GM10248 (cell line): ENCODE measurements at regions not wholly inside any gene's neighbourhood (a gene's known extent, or its start where the extent isn't known, plus 50 kb on each side); places are given as distances from the start of the nearest gene placed in this dataset.

ENCODE experiments used
- CTCF ChIA-PET: fragments of 300-600 bp; sonication (Branson Sonifier 250); formaldehyde crosslinking; extraction: SDS; loops from one replicate; lab custom pipeline; 2021; ENCODE audit warnings: antibody characterized with exemption; lab: Yijun Ruan, JAX
- POLR2A ChIA-PET: fragments of 350-650 bp; sonication (Branson Sonifier 250); formaldehyde crosslinking; extraction: SDS; loops from one replicate; lab custom pipeline; 2020; ENCODE audit warnings: antibody characterized with exemption; lab: Yijun Ruan, JAX
- DNase-seq: peaks from one replicate; pipeline ENCODE4 v3.0.0; 2012; ENCODE audit errors: extremely low spot score
- TF ChIP-seq, protein P1 (sequence below): IDR thresholded peaks from 2 replicates; pipeline ENCODE4 v1.5.1; 2012; ENCODE audit warnings: mild to moderate bottlenecking, low read depth; ENCODE audit errors: extremely low read depth, missing control alignments, control extremely low read depth

DNA sequence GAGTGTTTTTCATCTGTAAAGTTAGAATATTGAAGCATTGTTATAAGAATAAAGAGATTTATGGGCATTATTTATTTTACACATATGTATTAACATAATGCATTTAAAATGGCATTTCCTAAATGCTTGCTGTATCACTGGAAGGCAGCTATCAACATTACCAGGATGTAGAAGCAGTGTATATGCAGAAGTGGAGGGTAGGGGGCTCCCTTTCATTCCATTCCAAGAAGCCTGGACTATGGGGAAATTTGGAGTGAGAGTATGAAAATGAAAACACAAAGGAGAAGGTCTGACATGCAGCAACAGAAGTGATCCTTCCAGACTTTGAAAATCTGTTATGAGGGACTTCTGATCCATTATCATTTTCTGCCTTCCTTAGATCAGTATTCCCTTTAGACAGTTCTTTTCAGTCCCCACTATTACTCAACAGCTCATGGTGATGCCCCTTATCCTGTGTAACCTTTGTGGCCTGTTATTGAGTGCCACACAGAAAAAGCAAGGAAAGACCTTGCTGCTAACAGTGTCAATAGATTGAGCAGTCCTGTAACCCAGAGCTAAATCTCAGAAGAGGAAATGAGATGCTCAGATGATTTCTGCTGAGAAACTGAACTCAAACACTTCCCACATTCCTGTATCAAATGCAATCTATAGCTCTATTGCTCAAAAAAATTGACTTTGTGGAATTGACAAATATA lies 216.6 kb downstream of the HNMT start:
- DNase-seq = no peak
- ChIA-PET POLR2A (no interaction called here), CTCF (interaction anchor here (1.0 to 1.2 kb wide), 2 partner anchors 11 to 14 kb away, joined by 3 read pairs; no protein-coding TSS in a partner anchor)
- TF ChIP-seq, protein P1, sequence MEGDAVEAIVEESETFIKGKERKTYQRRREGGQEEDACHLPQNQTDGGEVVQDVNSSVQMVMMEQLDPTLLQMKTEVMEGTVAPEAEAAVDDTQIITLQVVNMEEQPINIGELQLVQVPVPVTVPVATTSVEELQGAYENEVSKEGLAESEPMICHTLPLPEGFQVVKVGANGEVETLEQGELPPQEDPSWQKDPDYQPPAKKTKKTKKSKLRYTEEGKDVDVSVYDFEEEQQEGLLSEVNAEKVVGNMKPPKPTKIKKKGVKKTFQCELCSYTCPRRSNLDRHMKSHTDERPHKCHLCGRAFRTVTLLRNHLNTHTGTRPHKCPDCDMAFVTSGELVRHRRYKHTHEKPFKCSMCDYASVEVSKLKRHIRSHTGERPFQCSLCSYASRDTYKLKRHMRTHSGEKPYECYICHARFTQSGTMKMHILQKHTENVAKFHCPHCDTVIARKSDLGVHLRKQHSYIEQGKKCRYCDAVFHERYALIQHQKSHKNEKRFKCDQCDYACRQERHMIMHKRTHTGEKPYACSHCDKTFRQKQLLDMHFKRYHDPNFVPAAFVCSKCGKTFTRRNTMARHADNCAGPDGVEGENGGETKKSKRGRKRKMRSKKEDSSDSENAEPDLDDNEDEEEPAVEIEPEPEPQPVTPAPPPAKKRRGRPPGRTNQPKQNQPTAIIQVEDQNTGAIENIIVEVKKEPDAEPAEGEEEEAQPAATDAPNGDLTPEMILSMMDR = no peak

DNA sequence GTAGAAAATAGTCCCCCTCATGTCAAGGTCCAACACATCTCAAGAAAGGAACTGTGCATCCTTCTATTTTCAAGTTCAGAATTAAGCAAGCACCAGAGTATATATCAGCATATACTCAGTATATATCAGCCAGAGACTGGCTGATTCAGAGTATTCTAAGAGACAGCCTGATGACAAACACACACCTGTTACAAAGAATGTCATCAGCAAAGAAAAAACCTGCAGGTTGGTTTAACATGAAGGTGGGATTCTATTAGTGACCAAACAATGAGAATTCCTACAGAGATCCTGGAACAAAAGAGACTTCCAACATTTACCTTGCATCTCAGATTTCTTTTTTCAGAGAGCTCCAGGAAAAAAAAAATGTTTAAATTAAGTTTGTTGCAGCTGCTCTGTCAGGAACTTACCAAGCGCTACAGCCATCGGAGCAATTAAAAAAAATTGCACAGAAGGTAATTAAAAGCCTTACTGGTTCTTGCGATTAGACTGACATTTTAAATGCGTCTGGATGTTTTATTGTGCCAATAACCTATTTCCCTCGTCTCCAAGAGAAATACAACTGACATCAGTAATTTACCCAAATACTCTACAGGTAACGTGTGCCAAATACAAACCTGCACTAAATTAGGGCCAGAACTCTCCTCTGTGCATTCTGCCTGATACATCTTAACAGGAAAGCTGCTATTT lies 218.1 kb downstream of the HNMT start:
- ChIA-PET CTCF (interaction anchor here (1.7 kb wide), 1 partner anchor 9 kb away, joined by 4 read pairs; no protein-coding TSS in a partner anchor), POLR2A (no interaction called here)
- DNase-seq = no peak
- TF ChIP-seq, protein P1 = no peak

DNA sequence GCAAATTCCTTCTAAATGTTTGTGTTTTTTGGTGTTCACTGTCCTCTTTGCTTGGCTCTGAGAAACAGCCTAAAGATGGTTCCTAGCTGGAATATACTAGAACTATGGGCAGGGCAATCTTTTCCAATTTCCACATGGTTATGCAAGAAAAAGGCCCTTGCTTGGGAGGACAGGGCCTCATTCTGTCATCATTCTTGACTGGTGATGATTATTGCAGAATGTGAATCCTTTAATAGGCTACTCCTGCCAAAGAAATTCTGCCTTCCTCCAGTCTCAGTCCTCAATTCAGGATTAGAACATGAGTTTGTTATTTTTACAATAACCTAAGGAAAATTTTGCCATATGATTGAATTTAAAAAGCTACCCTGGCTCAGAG lies 218.7 kb downstream of the HNMT start:
- DNase-seq = no peak
- TF ChIP-seq, protein P1 = no peak
- ChIA-PET CTCF (interaction anchor here (1.3 to 1.7 kb wide), 2 partner anchors 9 to 12 kb away, joined by 3 to 4 read pairs; no protein-coding TSS in a partner anchor), POLR2A (no interaction called here)

DNA sequence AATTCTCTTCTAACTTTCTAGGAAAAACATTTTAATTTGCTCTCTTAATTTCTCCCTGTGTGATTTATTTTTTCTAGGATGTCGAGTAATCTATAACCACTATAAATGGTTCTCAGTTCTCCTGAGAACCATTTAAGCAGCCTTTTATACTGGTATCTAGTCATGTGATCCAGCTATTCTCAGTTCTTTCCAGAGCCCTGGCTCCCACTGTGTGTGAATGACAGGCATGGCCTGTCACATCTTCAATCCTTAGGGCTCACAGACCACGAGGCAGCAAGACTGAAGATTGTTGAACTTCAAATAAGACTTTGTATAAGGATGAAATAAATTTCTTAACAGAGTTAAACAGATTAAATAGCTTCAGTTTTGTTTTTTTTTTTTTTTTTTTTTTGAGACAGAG lies 219.4 kb downstream of the HNMT start:
- CTCF ChIA-PET = interaction anchor here (1.3 to 1.7 kb wide), 2 partner anchors 8 to 13 kb away, joined by 3 to 4 read pairs; no protein-coding TSS in a partner anchor
- TF ChIP-seq, protein P1 = no peak
- POLR2A ChIA-PET = no interaction called here
- DNase-seq = no peak

DNA sequence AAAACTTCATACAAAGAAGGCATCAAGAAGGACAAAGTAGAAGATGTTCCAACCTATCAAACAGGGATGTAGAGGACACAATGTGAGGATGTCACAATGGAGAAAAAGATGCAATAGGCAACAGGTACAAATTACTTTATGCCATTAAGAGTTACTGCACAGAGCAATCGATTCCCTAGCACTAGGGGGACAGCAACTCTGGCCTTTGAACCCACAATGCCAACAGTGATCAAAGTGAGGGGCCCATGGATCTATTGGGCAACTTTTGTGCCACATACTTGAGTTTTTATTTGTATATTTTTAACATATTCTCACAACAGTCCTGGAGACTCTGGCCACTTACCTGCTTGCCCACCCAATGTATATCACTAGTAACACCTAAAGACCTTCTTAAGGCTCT lies 220.2 kb downstream of the HNMT start:
- ChIA-PET CTCF (interaction anchor here (1.7 kb wide), 1 partner anchor 7 kb away, joined by 4 read pairs; no protein-coding TSS in a partner anchor), POLR2A (no interaction called here)
- TF ChIP-seq, protein P1 = no peak
- DNase-seq = no peak

DNA sequence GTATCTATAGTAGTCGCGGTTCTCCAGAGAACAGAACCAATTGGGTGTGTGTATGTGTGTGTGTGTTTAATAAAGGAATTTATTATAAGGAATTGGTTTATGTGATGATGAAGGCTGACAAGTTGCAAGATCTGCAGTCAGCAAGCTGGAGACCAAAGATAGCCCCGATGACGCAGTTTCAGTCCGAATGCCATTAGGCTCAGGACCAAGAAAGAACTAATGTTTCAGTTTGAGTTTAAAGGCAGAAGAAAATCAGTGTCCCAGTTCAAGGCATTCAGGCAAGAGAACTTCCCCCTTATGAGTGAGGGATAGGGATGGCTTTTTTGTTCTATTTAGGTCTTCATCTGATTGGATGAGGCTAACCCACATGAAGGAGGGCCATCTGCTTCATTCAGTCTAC lies 221.6 kb downstream of the HNMT start:
- ChIA-PET CTCF (no interaction called here), POLR2A (no interaction called here)
- TF ChIP-seq, protein P1 = no peak
- DNase-seq = no peak
